Keratinocyte (primary cell): ENCODE measurements at regions not wholly inside any gene's neighbourhood (a gene's known extent, or its start where the extent isn't known, plus 50 kb on each side); places are given as distances from the start of the nearest gene placed in this dataset.

Source experiments
- DNase-seq: peaks from one replicate; pipeline ENCODE4 v3.0.0-alpha.2; 2011; ENCODE audit warnings: low read depth, missing footprints, low spot score
- FAIRE-seq: peaks from 2 replicates; lab custom pipeline; 2011; peaks lifted over from hg19 to GRCh38; lab: Jason Lieb, UNC
- H2AFZ ChIP-seq: 2 replicates; pipeline ENCODE4 v1.6.0; 2012; ENCODE audit warnings: low read length, control low read depth, inconsistent platforms; ENCODE audit not compliant: control insufficient read depth
- H3K27ac ChIP-seq: 2 replicates; pipeline ENCODE4 v1.5.1; 2011; ENCODE audit warnings: low read length; ENCODE audit not compliant: control insufficient read depth, insufficient read depth
- H3K27me3 ChIP-seq: 3 replicates; pipeline ENCODE4 v1.6.0; 2011; ENCODE audit warnings: low read length; ENCODE audit not compliant: control insufficient read depth, insufficient read depth; ENCODE audit errors: extremely low read depth
- H3K36me3 ChIP-seq, 2 experiments: 2 replicates in 1 of 2; 3 replicates in 1 of 2; pipeline ENCODE4 v1.5.1; 2011; ENCODE audit warnings: low read length in 2 of 2, mild to moderate bottlenecking in 1 of 2; ENCODE audit not compliant: control insufficient read depth in 2 of 2, insufficient read depth in 2 of 2; ENCODE audit errors: extremely low read depth in 1 of 2
- H3K4me1 ChIP-seq: 3 replicates; pipeline ENCODE4 v1.5.1; 2011; ENCODE audit warnings: low read length; ENCODE audit not compliant: control insufficient read depth, insufficient read depth; ENCODE audit errors: extremely low read depth
- H3K4me2 ChIP-seq: 3 replicates; pipeline ENCODE4 v1.6.0; 2011; ENCODE audit warnings: low read depth, low read length; ENCODE audit not compliant: control insufficient read depth, insufficient read depth; ENCODE audit errors: extremely low read depth
- H3K4me3 ChIP-seq, 3 experiments: fragments of 200-600 bp in 1 of 3; sonication (generic) in 1 of 3; 2 replicates in 2 of 3; 3 replicates in 1 of 3; pipeline ENCODE4 v1.5.1; 2011 to 2016; ENCODE audit warnings: low read length in 3 of 3, mild to moderate bottlenecking in 3 of 3, control low read depth in 2 of 3, inconsistent platforms in 1 of 3, low read depth in 1 of 3, mixed read lengths in 1 of 3, mixed run types in 1 of 3, moderate library complexity in 1 of 3; ENCODE audit not compliant: control insufficient read depth in 2 of 3, insufficient read depth in 2 of 3; ENCODE audit errors: extremely low read depth in 1 of 3
- H3K79me2 ChIP-seq: 2 replicates; pipeline ENCODE4 v1.6.0; 2012; ENCODE audit warnings: low read length; ENCODE audit not compliant: control insufficient read depth, insufficient read depth
- H3K9ac ChIP-seq: 3 replicates; pipeline ENCODE4 v1.6.0; 2011; ENCODE audit warnings: low read length; ENCODE audit not compliant: control insufficient read depth, insufficient read depth; ENCODE audit errors: extremely low read depth
- H3K9me1 ChIP-seq: 3 replicates; pipeline ENCODE4 v1.6.0; 2011; ENCODE audit warnings: low read length; ENCODE audit not compliant: control insufficient read depth, insufficient read depth; ENCODE audit errors: extremely low read depth
- H3K9me3 ChIP-seq: 2 replicates; pipeline ENCODE4 v1.5.1; 2012; ENCODE audit warnings: low read depth, low read length; ENCODE audit not compliant: control insufficient read depth
- H4K20me1 ChIP-seq: 3 replicates; pipeline ENCODE4 v1.6.0; 2011; ENCODE audit warnings: low read length; ENCODE audit not compliant: control insufficient read depth, insufficient read depth; ENCODE audit errors: extremely low read depth
- CTCF ChIP-seq, 3 experiments: IDR thresholded peaks in 1 of 3; conservative IDR thresholded peaks in 1 of 3; optimal IDR thresholded peaks in 1 of 3; 2 replicates in 2 of 3; 3 replicates in 1 of 3; pipeline versions ENCODE3 to v1.5.1; 2011; ENCODE audit warnings: low read length in 3 of 3, mild to moderate bottlenecking in 3 of 3, moderate library complexity in 2 of 3, control low read depth in 1 of 3, inconsistent platforms in 1 of 3; ENCODE audit not compliant: insufficient read depth in 2 of 3; ENCODE audit errors: extremely low read depth in 1 of 3
- EZH2 ChIP-seq: IDR thresholded peaks from one replicate; pipeline ENCODE4 v1.6.1; 2012; ENCODE audit warnings: inconsistent platforms, mild to moderate bottlenecking, low read length, moderate library complexity
- dilution Hi-C: fragments of 300-500 bp; cut with MboI; formaldehyde crosslinking; loops from one replicate; pipeline ENCODE4 v1.7.0; 2020; ENCODE audit warnings: low sequenced_read_pairs; ENCODE audit not compliant: extremely low pct_ligation_motif_present

- Histone ChIP-seq H3K9ac (no peak overlapping the region), H3K4me2 (no peak overlapping the region), H3K4me3 (no peak overlapping the region), H3K9me3 (no peaks in the 10 kb centered on the region), H3K79me2 (no peaks in the 10 kb centered on the region), H4K20me1 (no peaks in the 10 kb centered on the region), H3K9me1 (no peaks in the 10 kb centered on the region), H3K27me3 (no peaks in the 10 kb centered on the region), H3K36me3 (no peaks in the 10 kb centered on the region), H3K27ac (no peak overlapping the region), H2AFZ (no peak overlapping the region), H3K4me1 (no peaks in the 10 kb centered on the region)
- DNase-seq (no peak), FAIRE-seq (no peak)
- dilution Hi-C loops: no loop called here
- no peak for TF ChIP-seq EZH2
- no peak for TF ChIP-seq CTCF (optimal IDR thresholded peaks at IDR 0.05 in 1 of 3, IDR thresholded peaks at IDR 0.05 in 1 of 3, conservative IDR thresholded peaks at IDR 0.05 in 1 of 3; ENCODE audit: extremely low read depth in 1 of 3, insufficient read depth in 2 of 3, low read length in 3 of 3)
Measured at GRCh38 chr3:139187154-139187553, 142.5 kb upstream of the PRR23C start.

- H4K20me1 ChIP-seq: no peaks in the 10 kb centered on the region
- no peaks in the 10 kb centered on the region for H3K36me3 ChIP-seq
- H3K9me1 ChIP-seq: no peaks in the 10 kb centered on the region
- FAIRE-seq: no peak
- TF ChIP-seq EZH2 (no peak), CTCF (optimal IDR thresholded peaks at IDR 0.05 in 1 of 3, IDR thresholded peaks at IDR 0.05 in 1 of 3, conservative IDR thresholded peaks at IDR 0.05 in 1 of 3; ENCODE audit: extremely low read depth in 1 of 3, insufficient read depth in 2 of 3, low read length in 3 of 3) (no peak)
- H2AFZ ChIP-seq: no peak overlapping the region
- no peak overlapping the region for H3K4me3 ChIP-seq
- H3K9me3 ChIP-seq: no peaks in the 10 kb centered on the region
- H3K4me1 ChIP-seq: no peaks in the 10 kb centered on the region
- no peak overlapping the region for H3K27ac ChIP-seq
- no peak for DNase-seq
- H3K4me2 ChIP-seq: no peak overlapping the region
- dilution Hi-C loops: no loop called here
- H3K9ac ChIP-seq: no peak overlapping the region
- no peaks in the 10 kb centered on the region for H3K27me3 ChIP-seq
- no peaks in the 10 kb centered on the region for H3K79me2 ChIP-seq
Measured at GRCh38 chr3:139187648-139188047, 143.0 kb upstream of the PRR23C start.
